HG02623 (cell line): ENCODE measurements at regions not wholly inside any gene's neighbourhood (a gene's known extent, or its start where the extent isn't known, plus 50 kb on each side); places are given as distances from the start of the nearest gene placed in this dataset.

ENCODE experiments used
- ATAC-seq: cut with Tn5 transposase; IDR thresholded peaks from one replicate; pipeline ENCODE4 v1.9.1; 2021; ENCODE audit warnings: moderate library complexity; ENCODE audit not compliant: unreplicated experiment

GRCh38 chr2:59706729-59707128, 846.7 kb downstream of the BCL11A start:
- ATAC-seq = no peak

DNA sequence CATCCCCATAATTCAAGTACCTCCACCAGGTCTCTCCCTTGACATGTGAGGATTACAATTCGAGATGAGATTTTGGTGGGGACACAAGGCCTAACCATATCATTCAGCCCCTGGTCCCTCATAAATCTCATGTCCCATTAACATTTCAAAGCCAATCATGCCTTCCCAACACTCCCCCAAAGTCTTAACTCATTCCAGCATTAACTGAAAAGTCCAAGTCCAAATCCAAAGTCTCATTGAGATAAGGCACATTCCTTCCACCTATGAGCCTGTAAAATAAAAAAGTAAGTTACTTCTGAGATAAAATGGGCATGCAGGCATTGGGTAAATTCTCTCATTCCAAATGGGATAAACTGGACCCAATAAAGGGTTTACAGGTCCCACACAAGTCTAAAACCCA, 849.7 kb downstream of the BCL11A start:
- no peak for ATAC-seq

GRCh38 chr2:59702026-59702425, 851.4 kb downstream of the BCL11A start:
- ATAC-seq = no peak

GRCh38 chr2:59701271-59701994, 852.0 kb downstream of the BCL11A start:
- no peak for ATAC-seq

- no peak for ATAC-seq
Observed at GRCh38 chr2:59694176-59694575, 859.3 kb downstream of the BCL11A start.

DNA sequence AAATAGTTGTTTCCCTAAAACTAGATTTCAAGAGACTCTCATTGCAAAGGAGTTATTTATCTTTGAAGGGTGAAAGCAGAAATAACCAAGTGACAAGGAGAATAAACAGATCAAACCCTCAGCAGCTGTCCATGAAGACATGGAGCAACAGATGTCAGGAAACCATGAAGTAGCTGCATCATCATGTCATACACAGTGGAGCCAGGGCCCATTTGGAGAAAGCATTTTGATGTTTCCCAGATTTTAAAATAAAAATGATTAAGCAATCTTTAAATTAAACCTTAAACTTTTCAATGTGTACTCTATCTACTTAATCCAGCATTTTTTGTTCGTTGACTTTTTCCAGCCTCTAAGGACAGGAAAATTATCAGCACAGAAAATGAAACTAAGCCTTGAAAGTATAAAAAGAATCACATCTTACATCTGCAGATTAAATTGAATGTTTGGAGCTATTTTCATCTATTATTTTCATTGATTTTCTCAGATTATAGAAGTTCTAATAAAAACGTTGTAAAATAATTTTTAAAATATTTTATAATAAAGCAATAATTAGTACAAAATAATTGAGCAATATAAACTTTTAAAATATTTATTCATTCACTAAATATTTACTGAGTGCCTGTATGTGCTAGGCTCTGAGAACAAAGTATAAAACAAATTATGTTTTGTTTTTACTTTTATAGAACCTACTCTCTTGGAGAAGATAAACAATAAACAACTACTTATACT, 860.1 kb downstream of the BCL11A start:
- ATAC-seq = no peak

GRCh38 chr2:59691518-59692190, 861.8 kb downstream of the BCL11A start:
- no peak for ATAC-seq

GRCh38 chr2:59690849-59691248, 862.6 kb downstream of the BCL11A start:
- no peak for ATAC-seq

GRCh38 chr2:59684771-59685166, 868.7 kb downstream of the BCL11A start:
- ATAC-seq = no peak

DNA sequence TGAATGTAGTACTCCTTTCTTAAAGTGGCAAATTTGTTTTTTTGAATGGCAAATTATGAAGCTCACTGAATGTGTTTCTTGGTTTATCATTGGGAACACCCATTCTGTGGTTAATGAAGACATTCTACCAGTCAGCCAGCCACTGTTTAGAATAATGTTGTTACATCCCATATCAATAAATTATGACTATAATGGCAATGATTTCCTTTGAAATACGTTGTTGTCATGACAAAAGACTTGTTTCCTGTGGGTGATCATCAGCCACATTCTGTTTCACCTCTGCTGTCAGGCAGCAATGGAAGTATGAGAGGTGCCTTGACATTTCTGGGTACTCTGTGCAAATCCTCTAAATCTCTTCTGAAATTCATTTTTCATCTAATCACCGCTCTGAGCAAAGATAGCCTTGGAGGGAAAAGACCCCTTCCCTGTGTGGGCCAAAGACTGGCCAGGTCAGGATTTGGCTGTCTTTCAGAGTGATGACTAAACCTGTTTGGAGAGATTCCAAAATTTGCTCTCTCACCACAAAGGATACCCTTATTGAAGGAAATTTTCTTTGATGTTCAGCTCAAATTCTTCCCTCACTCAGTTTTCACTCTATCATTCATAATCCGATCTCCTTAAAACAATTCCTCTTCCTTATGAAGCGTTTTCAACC, 869.2 kb downstream of the BCL11A start:
- no peak for ATAC-seq

GRCh38 chr2:59680863-59681262, 872.6 kb downstream of the BCL11A start:
- no peak for ATAC-seq

- no peak for ATAC-seq
Observed at GRCh38 chr2:59677158-59677557, 876.3 kb downstream of the BCL11A start.

DNA sequence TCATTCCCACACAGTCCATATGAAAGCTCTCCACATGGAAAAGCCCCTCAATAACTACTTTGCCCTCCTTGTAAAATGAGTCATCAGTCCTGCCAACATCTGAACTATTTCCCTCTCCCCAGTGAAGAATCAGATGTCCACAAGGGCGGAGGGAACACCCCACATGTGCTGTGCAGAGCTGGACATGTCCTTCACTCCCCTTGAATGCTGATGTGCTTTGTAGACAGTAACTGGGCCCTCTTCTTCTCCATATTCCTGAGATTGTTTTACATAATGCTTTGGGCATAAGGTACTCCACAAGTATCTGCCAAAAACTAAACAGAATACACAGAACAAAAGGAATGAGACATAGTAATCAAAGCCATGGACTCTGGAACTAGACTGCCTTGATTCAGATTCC, 879.4 kb downstream of the BCL11A start:
- no peak for ATAC-seq

- ATAC-seq = no peak
Observed at GRCh38 chr2:59665021-59665420, 888.4 kb downstream of the BCL11A start.

DNA sequence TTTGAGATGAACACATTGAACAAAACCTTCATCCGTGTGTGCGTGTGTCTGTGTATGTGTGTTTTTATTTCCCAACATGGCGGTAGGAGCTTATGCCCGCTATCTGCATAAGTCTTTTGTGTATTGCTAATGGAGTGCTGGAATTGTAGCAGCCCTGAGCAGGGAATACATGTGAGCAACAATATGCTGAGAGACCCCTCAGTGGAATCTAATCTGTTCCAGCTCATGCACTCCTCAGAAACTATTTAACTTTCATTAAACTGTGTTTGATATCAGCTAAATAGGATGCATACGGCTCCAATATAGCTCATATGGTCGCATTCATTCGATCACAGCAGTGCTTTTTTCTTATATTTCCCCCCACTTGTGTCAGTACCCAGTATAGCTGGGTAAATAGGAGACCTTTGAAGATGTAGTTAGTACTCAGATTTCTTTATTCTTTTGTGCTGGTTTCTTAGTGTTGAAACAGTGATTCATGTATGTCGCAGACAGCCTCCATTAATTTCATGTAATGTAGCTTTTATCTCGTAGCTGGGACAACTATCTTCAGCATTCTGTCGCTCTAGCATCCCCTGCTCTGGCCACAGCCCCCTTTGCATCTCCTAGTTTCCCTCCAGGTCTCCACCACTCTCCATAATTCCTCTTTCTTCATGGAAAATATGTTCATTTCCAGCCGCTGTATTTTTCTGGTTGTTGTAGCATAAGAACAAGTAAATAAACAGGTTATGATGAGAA, 891.2 kb downstream of the BCL11A start:
- no peak for ATAC-seq

GRCh38 chr2:59660262-59660661, 893.2 kb downstream of the BCL11A start:
- no peak for ATAC-seq

DNA sequence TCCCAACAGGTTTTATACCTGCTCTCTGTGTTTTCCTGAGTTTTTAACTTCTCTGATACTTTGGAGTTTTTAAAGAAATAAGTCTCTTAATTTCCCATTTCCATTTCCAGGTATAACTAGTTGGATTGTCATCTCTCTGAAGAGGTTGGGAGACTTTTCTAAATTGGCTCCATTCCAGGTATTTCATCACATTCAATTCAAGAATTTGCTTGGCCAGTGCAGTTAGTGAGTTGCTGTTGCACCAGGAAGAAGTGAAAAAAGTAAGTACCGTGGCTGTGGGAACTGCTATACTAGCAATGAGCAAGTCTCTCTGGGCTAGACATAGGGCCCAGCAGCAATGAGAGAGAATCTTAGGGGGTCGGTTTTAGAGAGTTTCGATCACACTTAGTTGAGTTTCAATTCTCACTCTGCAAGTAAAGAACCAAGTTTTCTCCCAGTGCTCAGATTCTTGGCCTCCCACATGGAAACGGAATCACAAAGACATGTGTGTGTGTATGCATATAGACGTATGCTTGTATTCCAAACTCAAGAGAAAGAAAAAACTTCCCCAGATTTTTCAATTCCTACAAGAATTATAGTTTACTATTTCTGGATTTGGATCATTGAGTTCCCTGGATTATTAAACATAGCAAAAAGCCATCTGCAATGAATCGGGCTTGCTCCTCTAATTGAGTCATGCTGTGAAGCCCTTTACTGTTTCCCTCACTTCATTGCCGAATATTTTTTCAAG, 894.4 kb downstream of the BCL11A start:
- ATAC-seq = no peak

DNA sequence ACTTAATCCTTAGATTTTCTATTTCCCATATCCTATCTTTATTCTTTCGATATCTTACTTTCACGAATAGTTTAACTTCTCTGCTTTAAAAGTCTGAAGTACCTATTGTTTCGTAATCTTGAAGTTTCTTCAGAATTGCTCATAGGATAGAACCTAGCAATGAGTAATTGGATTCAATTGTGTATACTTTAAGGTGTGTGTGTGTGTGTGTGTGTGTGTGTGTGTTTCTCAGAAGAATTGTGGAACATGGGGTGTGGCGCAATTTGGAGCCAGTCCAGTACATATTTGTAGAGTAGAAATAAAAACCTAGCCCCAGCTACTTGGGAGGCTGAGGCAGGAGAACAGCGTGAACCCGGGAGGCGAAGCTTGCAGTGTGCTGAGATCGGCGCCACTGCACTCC, 897.6 kb downstream of the BCL11A start:
- no peak for ATAC-seq

- no peak for ATAC-seq
Observed at GRCh38 chr2:59654710-59655109, 898.7 kb downstream of the BCL11A start.

DNA sequence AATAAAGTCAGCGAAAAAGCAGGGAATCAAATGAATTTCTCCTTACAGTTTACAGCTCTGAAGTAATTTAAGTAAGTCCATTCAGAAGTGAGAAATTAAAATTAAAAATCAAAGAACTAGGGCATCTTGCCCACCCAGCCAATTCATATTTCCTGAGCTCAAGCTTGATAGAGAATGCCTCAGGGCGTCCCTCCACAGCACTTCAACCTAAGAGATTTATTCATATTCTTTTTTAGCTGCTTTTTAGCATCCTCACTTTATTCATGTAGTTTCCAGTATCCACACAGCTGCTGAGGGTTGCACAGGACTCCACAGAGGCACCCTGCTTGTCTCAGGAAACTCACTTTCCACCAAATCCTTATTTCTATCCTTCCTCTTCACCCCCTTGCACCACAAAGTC, 900.3 kb downstream of the BCL11A start:
- no peak for ATAC-seq
